ENCODE measurements at regions not wholly inside any gene's neighbourhood (a gene's known extent, or its start where the extent isn't known, plus 50 kb on each side); places are given as distances from the start of the nearest gene placed in this dataset.

- no peak for DNase-seq
Observed at GRCh38 chr11:28657378-28658030, 549.3 kb downstream of the METTL15 start.

- no peak for DNase-seq
Observed at GRCh38 chr11:28654191-28654590, 546.0 kb downstream of the METTL15 start.

GRCh38 chr11:28649922-28650321, 541.7 kb downstream of the METTL15 start:
- no peak for DNase-seq

DNA sequence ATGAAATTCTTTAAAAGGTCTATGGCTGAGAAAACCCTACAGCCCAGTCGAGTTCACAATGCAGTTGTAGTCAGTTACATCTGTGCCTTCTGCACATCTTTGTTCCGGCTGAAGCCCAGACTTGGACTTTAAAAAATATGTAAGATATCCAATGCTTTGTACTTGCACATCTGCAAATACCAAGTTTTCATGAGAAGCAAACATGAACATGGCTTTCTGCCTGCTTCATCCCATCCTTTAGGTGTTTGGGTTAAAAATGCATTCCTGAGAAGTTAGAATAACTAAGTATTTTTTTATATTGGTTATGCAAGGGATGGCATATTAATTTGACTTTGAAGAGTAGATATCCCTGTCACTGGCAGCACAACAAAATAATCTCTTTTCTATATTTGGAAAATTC, 528.4 kb downstream of the METTL15 start:
- DNase-seq: no peak

DNA sequence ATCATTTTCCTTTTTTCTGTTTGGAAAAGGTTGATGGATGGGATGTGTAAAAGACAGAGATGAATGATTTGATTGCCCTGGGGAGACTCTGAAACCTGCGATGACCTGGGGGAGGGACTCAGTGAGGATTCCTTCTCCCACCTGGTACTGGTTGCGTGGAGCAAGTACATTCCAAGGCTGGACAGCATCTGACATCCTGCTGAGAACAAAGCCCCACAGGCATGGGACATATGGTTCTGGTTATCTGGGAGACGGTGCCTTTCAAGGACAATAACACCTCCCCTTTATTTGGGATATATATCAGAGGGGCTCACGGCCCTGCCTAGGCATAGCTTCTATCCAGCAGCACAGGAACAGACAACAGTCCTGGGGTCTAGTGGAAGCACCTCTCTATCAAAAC, 527.8 kb downstream of the METTL15 start:
- no peak for DNase-seq

GRCh38 chr11:28632338-28632737, 524.1 kb downstream of the METTL15 start:
- DNase-seq: no peak

DNA sequence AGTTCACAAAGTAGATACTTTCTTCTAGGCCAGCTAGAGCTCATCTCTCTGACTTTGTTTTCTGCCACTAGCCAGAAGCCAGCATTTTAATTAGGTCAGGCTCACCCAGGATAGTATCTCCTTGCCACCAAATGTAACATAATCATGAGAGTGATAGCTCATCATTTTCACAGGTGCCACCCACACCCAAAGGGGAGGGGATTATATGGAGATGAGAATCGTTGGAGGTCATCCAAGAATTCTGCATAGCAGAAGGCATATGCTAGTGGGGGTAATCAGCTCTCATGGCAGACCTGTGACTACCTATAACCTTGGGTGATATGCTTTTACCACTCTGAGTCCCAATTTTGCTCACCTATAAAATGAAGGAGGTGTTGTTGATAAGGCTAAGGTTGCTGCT, 523.0 kb downstream of the METTL15 start:
- no peak for DNase-seq

DNA sequence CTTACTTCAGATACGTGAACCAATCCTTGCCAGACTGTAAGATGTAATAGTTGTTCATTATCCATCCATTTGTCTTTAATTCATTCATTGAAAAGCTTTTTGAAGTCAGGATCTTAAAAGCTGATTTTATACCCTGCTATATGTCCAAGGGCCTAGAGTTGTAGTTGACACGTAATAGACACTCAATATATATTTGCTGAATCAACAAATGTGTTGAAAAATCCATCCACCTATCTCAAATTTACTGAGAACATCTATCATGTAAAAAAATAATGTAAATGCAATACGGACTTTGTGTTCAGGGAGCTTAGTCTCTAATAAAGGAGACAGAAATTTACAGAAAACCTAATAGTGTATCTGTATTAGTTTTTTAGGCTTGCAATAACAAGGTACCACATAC, 521.0 kb downstream of the METTL15 start:
- DNase-seq: no peak

DNA sequence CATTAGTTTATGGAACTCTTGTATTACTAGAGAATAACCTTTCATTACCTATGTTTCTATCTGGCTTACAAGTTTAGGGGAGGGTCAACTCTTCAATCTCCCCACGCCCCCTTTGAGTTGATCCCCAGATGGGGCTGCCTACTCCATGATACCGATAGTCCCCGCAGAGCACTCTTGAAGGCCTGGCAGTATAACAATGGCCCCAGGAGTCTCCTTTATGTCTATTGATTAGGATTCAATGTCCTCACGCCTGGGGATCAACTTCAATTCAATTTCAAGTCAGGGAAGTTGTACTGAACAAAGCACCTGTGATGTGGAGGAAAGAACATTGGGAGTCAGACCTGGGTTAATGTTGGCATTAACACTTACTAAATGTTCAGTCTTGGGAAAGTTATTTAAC, 520.2 kb downstream of the METTL15 start:
- DNase-seq: no peak

DNA sequence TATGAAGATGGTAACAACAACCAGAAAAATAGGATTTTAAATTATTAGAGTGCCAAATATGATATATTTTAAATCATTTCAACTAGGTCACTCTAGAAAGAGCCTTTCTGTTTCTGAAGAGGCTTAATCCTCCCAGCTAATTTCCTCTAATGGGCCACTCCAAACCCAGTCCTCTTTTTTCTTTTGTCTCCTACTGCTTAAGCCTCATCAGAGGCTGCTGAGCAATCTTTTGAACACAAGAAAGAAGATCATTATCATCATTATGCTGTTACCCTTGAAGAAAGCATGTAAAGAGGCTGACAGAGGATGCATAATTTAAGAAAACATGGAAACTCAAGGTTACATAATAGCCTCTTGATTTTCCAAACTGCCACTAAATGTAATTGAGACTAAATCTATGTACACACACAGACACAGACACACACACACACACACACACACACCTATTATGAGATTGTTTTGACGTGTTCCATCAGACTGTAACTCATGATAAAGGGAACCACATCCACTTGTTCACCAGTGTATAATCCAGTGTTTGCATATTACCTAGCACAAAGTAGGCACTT, 519.6 kb downstream of the METTL15 start:
- DNase-seq: no peak

DNA sequence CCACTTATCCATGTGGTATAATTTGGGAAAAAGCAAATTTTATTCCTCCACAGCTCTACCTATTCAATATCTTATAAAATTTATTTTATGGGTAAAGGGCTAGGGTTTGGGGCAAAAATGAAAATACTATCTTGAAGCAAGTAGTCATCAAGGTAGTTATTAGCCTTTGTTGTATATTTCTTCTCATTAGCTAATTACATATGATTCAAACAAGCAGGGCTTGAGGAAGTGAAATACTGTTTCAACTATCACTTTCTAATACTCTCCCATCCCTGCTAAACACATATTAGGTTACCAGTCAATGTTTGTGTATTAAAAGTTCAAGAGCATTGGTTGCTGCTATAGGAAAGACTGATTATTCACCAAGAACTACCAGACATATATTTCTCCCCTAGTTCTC, 517.3 kb downstream of the METTL15 start:
- no peak for DNase-seq

DNA sequence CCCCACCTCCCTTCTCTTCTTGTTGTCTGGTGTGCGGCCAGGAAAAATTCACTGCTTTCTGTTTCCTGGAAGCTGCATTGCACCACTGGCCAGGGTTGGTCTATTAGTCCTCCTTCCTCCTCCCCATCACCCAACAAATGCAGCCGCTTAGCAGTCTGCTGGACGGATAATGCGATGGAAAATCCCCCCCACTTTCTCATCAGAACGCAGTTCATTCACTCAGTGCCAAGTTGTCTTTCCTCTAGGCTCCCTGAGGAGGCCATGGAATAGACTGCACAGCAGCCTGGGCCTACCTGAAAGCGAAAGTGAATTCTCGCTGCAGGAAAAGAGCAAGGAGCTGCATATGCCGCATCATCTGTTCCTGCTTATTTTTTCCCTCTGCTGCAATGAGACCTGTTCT, 513.6 kb downstream of the METTL15 start:
- no peak for DNase-seq

DNA sequence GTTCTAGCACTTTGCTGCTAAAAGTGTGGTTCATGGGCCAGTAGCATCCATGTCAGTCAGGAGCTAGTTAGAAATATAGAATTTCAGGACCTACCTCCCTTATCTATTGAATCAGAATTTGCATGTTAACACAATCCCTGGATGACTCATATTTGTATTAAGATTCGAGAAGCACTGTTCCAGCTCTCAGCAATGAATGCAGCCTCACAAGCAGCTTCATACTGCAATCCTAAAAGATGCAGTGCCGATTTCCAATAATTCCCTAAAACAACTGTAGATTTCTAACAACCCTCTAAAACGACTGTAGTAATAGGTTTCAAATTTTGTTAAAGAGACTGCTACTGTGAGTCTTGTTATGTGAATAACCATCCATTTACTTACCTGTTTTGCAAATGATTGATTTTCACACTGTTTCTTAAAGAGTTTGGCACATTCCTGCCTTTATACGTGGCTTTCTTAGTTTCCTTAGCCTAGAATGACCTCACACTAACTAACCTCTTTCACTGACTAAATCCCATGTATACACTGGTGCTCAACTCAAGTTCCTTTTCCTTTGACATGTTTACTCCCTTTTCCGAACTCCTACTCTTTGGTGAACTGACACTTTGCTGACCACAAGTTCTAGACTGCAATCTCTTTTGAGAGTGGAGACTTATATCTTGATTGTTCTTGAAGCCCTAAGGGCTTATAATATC, 511.8 kb downstream of the METTL15 start:
- no peak for DNase-seq

DNA sequence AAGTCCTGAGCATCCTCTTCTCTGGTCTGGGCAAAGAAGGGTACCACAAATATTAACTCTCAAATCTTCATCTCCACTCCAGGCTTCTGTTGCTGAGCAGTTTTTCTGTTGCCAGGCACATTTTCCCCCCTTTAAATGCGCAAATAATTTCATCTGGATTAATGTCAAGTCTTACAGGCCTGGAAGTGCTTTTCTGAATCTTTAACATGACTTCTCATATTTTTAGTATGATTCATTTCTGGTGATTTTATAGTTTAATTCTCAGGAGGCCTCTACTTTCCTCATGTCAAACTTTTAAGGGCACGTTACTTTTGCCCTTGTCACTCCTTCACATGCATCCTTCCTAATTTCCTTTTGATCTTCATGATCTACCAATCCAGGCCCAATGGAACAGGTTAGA, 510.2 kb downstream of the METTL15 start:
- no peak for DNase-seq

- DNase-seq: no peak
Observed at GRCh38 chr11:28616160-28616965, 508.2 kb downstream of the METTL15 start.

DNA sequence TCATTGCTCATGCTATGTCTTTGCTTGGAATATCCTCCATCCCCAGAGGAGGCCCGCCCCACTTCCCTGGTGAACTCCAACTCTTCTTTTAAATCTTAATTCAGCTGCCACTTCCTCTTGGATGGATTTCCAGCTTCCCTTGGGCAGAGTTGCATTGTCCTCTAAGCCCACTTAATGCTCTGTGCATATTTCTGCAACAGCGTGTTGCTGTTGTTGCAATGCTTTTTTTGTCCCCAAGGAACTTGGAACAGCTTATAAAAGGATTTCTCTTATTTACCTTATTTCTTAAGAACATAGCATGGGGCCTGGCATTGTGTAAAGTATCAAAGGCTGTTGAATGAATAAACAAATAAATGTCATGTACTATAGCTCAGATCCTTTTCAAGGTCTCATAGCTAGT, 507.4 kb downstream of the METTL15 start:
- DNase-seq: no peak

DNA sequence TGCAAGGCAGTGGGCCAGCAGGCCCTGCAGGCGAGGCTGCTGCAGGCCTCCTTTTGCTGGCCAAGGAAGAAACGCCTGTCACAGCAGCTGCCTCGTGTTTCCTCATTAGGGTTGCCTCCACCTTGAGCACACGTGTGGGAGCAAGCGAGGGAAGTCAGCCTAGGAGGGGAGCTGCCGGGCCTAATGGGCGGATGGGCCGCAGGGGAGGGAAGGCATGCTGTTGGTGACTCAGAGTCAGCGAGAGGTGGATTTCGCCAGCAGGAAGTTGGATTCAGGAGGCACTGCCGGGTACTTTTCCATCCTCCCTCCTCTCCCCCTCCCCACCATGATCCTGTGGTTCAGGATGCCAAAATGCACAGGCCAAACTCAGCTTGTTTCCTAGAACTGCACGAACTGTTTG, 498.7 kb downstream of the METTL15 start:
- DNase-seq: no peak

- no peak for DNase-seq
Observed at GRCh38 chr11:28599656-28600055, 491.5 kb downstream of the METTL15 start.

GRCh38 chr11:28598531-28598930, 490.3 kb downstream of the METTL15 start:
- no peak for DNase-seq

- no peak for DNase-seq
Observed at GRCh38 chr11:28596816-28597215, 488.6 kb downstream of the METTL15 start.

- no peak for DNase-seq
Observed at GRCh38 chr11:28592141-28592540, 484.0 kb downstream of the METTL15 start.

DNA sequence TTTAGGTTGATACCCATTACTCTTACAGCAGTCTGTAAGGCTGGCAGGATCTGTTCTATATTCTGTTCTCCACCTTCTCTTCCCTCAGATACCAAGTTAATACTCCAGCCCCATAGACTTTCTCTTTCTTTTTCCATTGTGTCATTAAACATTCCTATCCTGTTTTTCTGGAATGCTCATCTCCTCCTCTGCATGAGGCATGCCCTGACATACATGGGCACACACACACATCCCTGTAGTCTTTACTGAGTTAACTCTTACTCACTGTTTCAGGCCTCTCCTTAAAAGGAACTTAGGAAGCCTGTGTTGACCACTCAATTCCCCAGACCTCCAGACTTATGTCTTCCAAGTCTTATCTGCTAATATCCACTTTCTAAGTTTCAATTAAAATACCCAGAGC, 476.8 kb downstream of the METTL15 start:
- DNase-seq: no peak

DNA sequence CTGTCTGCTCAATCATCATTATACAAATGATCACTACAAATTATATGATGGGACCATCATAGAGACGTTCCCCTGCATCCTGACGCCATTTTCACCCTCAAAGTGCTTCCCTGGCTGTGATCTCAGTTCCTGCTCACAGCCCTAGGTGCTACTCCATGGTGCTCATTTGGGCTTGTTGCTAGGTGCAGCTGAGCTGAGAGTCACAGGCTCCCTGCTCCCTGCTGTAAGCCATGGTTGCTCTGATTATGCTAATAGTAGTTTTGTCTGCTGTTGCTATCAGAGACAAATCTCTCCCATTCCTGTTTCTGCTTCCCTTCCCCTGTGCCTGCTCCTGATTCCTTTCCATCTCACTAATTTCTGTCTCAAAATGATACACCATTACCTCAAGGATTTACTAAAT, 474.3 kb downstream of the METTL15 start:
- no peak for DNase-seq
